ENCODE measurements at regions not wholly inside any gene's neighbourhood (a gene's known extent, or its start where the extent isn't known, plus 50 kb on each side); places are given as distances from the start of the nearest gene placed in this dataset.

GRCh38 chrX:68994891-68995255, 166.1 kb downstream of the EFNB1 start:
- no peaks in the 10 kb centered on the region for H3K9me3 ChIP-seq
- H3K36me3 ChIP-seq = no peaks in the 10 kb centered on the region
- no peak for DNase-seq
- 81 to 94% methylated on average over 2 of the region's 2 CpGs for WGBS, 2 donors
- no peak overlapping the region for H3K4me3 ChIP-seq
- H3K27me3 ChIP-seq = no peaks in the 10 kb centered on the region
- intact Hi-C loops (cut with DNase I) = loop anchor here (10.0 kb wide), 1 partner anchor 100 kb away; no protein-coding TSS in a partner anchor
- no peak overlapping the region for H3K27ac ChIP-seq
- H3K4me1 ChIP-seq = peaks cover 0 to 36% (median 32%) of the 10 kb centered on the region in 4 donors
- TF ChIP-seq POLR2AphosphoS5 (IDR thresholded peaks at IDR 0.05) (no peak), EP300 (IDR thresholded peaks at IDR 0.05) (no peak), CTCF (IDR thresholded peaks at IDR 0.05) (no peak), POLR2A (IDR thresholded peaks at IDR 0.05) (no peak)

GRCh38 chrX:68994135-68994890, 165.5 kb downstream of the EFNB1 start:
- intact Hi-C loops (cut with DNase I) = loop anchor here (10.0 kb wide), 1 partner anchor 100 kb away; no protein-coding TSS in a partner anchor
- peaks cover 0 to 40% (median 35%) of the 10 kb centered on the region in 4 donors for H3K4me1 ChIP-seq
- DNase-seq = no peak

DNA sequence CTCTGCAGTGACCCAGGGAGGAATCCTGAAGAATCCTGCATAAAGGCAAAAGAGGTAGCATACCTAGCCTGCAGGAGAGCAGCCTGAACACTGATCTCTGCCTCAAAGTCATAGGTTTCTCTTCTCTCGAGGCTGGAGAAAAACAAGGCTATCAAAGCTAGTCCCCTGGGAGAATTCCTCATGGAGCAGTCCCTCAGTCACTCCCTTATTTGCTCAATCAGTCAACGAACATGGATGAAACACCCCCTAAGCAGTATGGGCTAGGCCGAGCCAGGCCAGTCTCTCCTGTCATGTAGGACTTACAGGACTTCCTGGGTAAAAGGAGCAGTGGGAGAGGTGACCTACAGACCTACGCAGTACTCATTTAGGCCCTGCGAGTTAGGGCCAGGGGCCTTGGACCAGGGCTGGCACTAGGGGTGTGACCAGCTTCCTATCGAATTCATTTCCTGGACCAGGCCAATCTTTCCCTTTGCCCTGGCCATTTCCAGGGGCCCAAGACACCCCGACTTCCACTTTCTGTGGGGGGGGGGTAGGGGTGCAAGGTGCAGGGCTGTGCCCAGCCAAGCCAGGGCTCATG, 164.1 kb downstream of the EFNB1 start:
- 65 to 78% methylated on average over 7 of the region's 7 CpGs for WGBS, 2 donors
- Histone ChIP-seq H3K4me3 (no peak overlapping the region), H3K27me3 (no peaks in the 10 kb centered on the region), H3K36me3 (no peaks in the 10 kb centered on the region), H3K27ac (no peak overlapping the region), H3K4me1 (peaks cover 0 to 40% (median 35%) of the 10 kb centered on the region in 4 donors), H3K9me3 (no peaks in the 10 kb centered on the region)
- no peak for TF ChIP-seq POLR2A (IDR thresholded peaks at IDR 0.05)
- no peak for TF ChIP-seq CTCF (IDR thresholded peaks at IDR 0.05)
- no peak for TF ChIP-seq POLR2AphosphoS5 (IDR thresholded peaks at IDR 0.05)
- TF ChIP-seq EP300 (IDR thresholded peaks at IDR 0.05) = no peak
- intact Hi-C loops (cut with DNase I) = loop anchor here (10.0 kb wide), 1 partner anchor 98 kb away; no protein-coding TSS in a partner anchor
- no peak for DNase-seq

More at GRCh38 chrX:68994135-68994890, 165.5 kb downstream of the EFNB1 start:
- no peaks in the 10 kb centered on the region for H3K36me3 ChIP-seq
- H3K27me3 ChIP-seq = no peaks in the 10 kb centered on the region
- no peak overlapping the region for H3K4me3 ChIP-seq
- H3K27ac ChIP-seq = no peak overlapping the region
- TF ChIP-seq EP300 (IDR thresholded peaks at IDR 0.05) (no peak), CTCF (IDR thresholded peaks at IDR 0.05) (no peak), POLR2AphosphoS5 (IDR thresholded peaks at IDR 0.05) (no peak), POLR2A (IDR thresholded peaks at IDR 0.05) (no peak)
- WGBS, 2 donors = 62 to 72% methylated on average over 7 of the region's 7 CpGs
- no peaks in the 10 kb centered on the region for H3K9me3 ChIP-seq

GRCh38 chrX:68991691-68992345, 163.0 kb downstream of the EFNB1 start:
- DNase-seq = no peak

More at GRCh38 chrX:68991691-68992345, 163.0 kb downstream of the EFNB1 start:
- no peaks in the 10 kb centered on the region for H3K9me3 ChIP-seq
- H3K27me3 ChIP-seq = no peaks in the 10 kb centered on the region
- no peak overlapping the region for H3K27ac ChIP-seq
- 88 to 90% methylated on average over 3 of the region's 3 CpGs for WGBS, 2 donors
- no peak for TF ChIP-seq CTCF (IDR thresholded peaks at IDR 0.05)
- no peak for TF ChIP-seq EP300 (IDR thresholded peaks at IDR 0.05)
- TF ChIP-seq POLR2A (IDR thresholded peaks at IDR 0.05) = no peak
- TF ChIP-seq POLR2AphosphoS5 (IDR thresholded peaks at IDR 0.05) = no peak
- H3K4me1 ChIP-seq = peaks cover 0 to 32% (median 28%) of the 10 kb centered on the region in 4 donors
- intact Hi-C loops (cut with DNase I) = loop anchor here (2.0 to 10.0 kb wide), 2 partner anchors 97 to 163 kb away; partner anchors contain the start of gene EFNB1
- H3K4me3 ChIP-seq = no peak overlapping the region
- no peaks in the 10 kb centered on the region for H3K36me3 ChIP-seq

Data from sigmoid colon (tissue), 6 donors.